ENCODE measurements at regions not wholly inside any gene's neighbourhood (a gene's known extent, or its start where the extent isn't known, plus 50 kb on each side); places are given as distances from the start of the nearest gene placed in this dataset.

DNA sequence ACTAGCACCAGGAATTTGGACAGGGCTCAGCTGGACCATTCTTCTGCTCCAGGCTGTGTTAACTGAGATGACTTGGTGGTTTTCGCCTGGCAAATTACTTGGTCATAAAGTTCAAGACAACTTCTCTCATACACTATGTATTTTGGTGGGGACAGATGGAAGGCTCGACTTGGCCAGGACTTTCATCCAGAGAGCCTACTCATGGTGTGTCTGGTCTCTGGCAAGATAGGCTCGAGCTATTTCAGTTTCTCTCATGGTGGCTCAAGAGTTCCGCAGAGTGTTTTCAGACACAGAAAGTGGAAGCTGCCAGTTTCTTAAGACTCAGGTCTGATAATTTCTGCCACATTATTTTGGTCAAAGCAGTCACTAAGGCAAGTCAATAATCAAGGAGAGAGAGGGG lies 135.6 kb downstream of the IRX2 start:
- no peak for DNase-seq (ENCODE audit: low spot score)
- ATAC-seq: no peak
- intact Hi-C loops (cut with DNase I): no loop called here

DNA sequence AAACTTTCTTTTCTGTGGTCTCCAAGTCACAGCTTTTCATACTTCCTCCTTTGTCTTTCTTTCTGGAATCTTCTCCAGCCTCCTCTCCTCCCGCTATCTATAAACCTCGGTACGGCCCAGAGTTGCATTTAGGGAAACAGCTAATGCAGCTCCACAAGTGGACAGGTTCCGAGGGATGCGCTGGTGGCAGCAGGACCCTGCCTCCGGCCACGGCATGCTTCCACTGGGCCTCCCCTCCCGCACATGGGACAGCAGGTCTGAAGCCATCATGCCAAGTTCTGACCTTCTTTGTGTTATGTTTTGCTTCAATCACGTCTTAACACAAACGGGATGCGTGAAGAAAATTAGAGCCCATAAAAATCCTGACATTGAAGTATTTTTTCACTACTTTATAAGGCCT lies 136.9 kb downstream of the IRX2 start:
- intact Hi-C loops (cut with DNase I): no loop called here
- ATAC-seq: no peak
- no peak for DNase-seq (ENCODE audit: low spot score)

DNA sequence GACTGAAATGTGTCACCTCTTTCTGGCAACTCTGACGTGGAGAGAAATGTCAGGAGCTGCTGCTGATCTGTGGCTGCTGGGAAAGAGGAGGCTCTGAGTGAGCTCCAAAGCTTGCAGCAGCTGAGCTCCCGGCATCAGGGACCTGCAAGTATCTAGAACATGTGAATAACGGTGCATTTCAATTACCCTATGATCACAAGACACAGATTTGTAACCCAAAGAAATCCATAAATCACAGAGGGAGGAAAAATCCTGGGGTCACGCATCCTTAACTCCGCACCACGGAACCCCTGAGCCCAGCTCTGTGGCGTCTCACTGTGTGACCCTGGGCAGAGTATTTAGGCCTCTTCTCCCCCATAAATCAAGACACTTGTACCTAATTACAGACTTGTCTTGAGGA lies 139.8 kb downstream of the IRX2 start:
- DNase-seq (ENCODE audit: low spot score): no peak
- intact Hi-C loops (cut with DNase I): no loop called here
- no peak for ATAC-seq

DNA sequence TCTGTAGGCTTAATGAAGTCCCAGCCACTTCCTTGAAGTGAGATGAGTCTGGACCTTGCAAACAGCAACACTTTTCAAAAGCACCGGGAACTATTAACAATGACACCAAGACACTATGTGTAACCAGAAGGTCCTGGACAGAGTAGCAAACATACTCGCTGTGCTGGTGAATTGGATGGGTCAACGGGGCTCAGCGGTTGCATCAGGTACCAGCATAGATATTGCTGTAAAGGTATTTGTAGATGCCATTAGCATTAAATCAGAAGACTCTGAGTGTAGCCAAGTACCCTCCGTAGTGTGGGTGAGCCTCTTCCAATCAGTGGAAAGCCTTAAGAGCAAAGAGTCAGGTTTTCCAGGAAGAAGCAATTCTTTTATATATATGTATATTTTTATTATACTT lies 140.5 kb downstream of the IRX2 start:
- ATAC-seq (no peak), DNase-seq (ENCODE audit: low spot score) (no peak)
- intact Hi-C loops (cut with DNase I): no loop called here

DNA sequence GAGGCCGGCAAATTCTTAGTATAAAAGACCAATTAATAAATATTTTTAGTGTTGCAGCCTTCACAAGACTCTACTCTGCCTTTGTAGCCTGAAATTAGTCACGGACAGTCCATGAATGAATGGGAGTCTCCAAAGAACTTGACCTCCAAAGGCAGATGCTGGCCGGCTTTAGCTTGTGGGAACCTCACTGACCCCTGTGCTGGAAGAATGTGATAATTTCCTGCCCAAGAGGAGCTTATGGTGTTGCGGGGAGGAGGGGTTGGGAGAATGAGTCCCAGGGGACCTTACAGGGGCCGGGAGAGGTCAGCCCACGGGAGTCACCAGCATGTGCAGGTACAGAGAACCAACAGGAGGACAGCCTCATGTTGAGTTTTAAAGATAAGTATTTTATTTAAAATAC lies 143.1 kb downstream of the IRX2 start:
- no peak for ATAC-seq
- intact Hi-C loops (cut with DNase I): no loop called here
- no peak for DNase-seq (ENCODE audit: low spot score)

DNA sequence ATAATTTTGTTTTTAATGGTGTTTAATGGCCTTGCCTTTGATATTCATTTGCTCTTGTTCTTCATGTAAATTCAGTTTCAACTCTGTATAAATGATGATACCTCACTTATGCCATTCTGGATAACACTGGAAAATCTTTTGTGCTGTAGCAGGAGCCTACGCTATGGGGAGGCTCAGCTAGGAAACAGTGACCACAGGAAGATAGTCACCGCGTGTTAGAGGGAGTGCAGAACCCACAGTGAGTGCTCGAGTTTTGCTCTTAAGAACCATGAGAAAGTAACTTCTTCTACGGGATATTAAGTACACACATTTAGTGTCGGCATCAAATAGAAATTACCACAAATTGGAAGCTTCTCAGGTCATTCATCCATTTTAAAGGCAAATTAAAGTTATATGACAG lies 143.9 kb downstream of the IRX2 start:
- intact Hi-C loops (cut with DNase I): no loop called here
- DNase-seq (ENCODE audit: low spot score) (no peak), ATAC-seq (no peak)

DNA sequence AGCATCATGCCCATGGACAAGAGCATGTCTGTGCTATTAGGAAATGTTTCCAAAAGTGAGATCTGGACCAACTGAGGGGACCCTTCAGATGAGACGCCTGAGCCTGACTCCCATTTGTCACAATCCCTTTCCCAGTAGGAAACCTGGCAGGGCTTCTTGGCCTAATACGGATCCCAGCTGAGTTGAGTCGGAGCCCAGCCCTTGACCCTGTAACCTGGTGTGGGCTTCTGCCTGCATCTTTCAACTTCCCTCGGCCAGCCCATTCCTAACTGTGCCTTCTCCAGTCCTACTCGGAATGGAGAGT lies 148.3 kb downstream of the IRX2 start:
- DNase-seq (ENCODE audit: low spot score): no peak

DNA sequence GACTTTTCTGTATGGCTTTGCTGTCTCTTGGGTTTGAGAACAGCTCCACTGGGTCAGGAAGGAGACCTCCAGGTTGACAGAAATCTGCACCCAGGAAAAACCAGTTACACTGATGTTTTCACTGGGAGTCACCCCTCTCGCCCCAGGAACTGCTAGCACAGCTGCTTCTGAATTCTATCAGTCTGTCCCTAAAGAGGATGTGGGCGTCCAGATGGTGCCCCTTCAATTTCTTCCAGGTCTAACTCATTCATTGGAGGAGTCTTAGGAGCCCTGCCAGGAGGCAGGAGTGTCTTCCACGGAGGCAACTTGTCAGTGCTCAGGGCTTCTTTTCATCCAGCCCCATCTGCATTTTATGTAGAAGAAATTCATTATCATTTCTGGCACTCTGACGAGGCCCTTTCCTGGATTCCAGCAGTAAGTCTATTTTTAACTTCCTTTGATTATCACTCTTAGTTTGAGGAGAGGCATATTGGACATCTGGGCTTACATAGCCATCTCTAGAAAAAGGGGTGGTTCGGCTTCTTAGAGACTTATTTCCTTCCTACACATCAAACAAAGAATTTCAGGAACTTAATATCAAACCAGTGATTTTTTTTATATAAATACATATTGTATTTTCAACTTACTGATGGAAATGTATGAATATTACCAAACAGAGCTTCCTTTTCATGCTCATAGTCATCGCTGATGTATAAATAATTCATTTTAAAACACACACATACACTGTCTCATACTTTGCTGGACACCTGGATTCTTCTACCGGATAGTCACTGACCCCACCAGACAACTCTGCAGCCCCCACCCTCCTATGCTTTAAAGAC lies 148.8 kb downstream of the IRX2 start:
- no peak for DNase-seq (ENCODE audit: low spot score)
- intact Hi-C loops (cut with DNase I): no loop called here
- ATAC-seq: no peak

More for the DNA sequence above, 148.3 kb downstream of the IRX2 start:
- intact Hi-C loops (cut with DNase I): no loop called here
- no peak for ATAC-seq

DNA sequence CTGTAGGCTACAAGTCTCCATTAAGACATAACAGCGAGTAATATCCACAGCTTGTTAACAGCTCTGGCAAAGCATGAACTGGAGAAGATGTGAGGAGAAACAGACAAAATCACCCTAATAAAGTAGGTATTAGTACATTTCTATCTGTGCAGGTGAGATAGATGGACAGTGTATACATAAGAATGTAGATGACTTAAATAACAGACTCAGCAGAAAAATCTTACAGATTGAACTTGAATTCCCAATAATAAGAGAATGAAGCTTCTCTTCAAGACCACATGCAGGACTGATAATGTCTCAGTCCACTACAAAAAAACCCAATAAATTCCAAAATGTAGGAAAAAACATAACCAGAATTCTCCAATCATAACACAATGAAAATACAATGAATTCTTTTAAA lies 153.0 kb downstream of the IRX2 start:
- ATAC-seq (no peak), DNase-seq (ENCODE audit: low spot score) (no peak)
- intact Hi-C loops (cut with DNase I): no loop called here

DNA sequence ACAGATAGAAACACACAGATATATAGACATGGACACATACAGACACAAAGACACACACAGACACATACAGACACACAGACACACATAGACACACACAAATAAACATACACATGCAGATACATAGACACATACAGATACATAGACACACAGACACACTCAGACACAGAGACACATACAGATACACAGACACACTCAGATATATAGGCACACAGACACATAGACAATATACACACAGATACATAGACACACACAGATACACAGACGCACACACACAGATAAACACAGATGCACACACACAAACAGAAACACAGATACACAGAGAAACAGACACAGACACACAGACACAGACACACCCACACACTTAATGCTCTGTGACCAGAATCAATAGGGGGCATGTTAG lies 156.8 kb downstream of the IRX2 start:
- intact Hi-C loops (cut with DNase I): no loop called here
- ATAC-seq: no peak

DNA sequence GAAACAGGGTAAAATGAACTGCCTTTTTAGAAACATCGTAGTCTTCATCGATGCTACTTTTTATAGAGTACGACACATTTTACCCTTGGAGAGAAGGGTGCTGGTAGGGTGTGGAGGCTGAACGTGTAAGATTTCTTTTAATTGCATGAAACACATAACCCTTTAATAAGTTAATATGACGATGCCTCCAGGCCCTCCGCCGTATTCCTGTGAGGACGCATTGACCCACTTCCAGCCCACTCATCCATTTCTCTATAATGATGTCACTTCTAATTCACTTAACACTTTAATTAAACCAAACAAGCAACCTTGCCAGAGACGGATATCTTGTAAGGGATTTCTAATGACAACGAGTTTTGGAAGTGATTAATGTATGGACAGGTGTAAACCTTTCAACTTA lies 158.7 kb downstream of the IRX2 start:
- intact Hi-C loops (cut with DNase I): no loop called here
- no peak for DNase-seq (ENCODE audit: low spot score)
- no peak for ATAC-seq

More for the DNA sequence above, 156.8 kb downstream of the IRX2 start:
- DNase-seq (ENCODE audit: low spot score): no peak

DNA sequence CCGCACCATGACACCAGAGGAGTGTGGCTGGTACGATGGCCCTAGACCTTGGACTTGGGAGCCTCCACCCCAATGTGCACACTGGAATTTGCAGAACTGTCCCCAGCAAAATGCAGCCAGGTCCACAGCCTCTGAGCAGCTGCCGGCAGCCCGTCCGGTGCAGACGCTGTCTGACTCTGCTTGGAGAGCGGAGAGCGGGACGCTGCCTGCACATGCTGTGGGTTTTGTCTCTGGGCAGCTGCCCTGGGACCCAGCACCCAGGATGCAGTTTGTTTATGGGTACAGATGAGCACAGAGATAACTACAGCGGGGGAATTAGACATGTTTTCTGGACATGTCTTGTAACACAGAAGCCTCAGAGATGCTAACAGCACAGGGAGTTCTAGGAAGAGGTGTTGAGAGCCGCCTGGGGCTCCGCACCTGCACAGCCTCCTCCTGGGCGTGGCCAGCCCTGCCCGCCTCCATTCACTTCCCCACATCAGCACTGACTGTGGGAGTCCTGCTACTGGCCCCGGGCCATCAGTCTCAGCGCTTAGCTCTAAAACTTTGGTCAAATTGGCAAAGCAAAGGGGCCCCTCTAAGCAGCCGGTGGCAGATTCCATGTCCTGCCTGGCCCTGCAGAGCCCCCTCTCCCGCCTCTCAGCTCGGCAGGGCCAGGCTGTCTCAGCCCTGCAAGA lies 159.6 kb downstream of the IRX2 start:
- ATAC-seq (no peak), DNase-seq (ENCODE audit: low spot score) (no peak)
- intact Hi-C loops (cut with DNase I): no loop called here

DNA sequence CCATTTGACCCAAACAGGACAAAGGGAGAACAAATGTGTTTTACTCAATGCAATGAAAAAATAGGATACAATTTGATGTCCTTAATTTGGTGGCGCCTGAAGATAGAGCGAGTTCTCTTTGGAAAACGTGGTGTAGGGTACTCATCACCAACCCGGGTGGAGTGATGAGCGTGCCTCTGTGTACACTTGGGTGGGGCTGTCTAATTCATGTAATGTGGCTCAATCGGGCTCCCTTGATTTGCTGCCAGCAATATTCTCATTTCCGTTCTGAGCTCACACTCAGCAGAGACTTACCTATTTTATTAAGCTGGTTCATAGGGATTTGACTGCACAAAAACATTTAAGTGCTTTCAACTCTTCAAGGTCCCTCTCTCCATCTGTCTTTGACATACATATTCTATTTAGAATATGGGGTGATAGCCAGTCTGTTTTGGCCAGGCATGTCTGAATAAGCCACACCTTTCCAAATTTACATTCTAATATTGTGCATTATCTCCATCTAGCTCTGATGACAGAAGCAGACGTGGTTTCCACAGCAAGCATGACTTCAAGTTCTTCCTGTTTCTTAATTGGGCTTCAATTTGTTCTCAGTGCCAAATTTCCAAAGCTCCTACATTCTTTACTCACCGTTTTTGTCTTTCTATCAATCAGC lies 162.5 kb downstream of the IRX2 start:
- ATAC-seq: no peak
- intact Hi-C loops (cut with DNase I): no loop called here
- no peak for DNase-seq (ENCODE audit: low spot score)

DNA sequence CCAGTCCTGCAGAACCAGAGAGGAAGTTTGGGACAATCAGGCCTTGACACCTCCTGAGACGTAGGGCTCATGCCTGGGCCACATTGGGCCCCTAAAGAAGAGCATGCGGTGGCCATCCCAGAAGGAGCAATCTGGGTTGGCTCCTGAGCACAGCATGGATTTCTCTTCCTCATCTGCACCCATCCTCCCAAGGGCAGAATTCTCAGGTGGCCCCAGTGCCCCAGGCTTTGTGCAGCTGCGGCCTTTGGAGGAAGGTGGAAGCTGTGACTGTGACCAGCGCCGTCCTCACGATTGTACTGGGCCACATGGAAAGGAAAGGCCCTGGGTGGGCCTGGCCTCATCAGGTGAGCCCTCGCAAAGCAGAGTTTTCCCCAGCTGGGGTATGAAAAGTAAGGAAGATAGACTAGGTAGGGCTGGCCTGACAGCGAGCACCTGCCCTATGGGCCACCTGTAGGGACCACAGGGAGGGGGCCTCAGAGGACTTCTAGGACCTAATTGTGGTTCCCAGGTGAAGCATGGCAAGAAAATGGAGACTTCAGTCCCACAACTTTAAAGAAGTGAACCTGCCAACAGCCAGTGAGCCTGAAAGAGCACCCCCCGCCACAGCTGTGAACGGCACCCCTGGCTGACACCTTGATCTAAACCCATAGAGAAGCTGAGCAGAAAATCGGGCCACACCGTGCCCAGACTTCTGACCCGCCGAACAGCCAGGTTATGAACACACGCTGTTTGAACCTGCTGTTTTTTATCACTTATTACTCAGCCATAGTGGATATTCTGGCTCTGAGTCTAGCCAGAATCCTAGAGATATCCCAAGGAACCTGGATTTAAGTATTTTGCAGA lies 164.1 kb downstream of the IRX2 start:
- no peak for DNase-seq (ENCODE audit: low spot score)
- intact Hi-C loops (cut with DNase I): no loop called here
- no peak for ATAC-seq

DNA sequence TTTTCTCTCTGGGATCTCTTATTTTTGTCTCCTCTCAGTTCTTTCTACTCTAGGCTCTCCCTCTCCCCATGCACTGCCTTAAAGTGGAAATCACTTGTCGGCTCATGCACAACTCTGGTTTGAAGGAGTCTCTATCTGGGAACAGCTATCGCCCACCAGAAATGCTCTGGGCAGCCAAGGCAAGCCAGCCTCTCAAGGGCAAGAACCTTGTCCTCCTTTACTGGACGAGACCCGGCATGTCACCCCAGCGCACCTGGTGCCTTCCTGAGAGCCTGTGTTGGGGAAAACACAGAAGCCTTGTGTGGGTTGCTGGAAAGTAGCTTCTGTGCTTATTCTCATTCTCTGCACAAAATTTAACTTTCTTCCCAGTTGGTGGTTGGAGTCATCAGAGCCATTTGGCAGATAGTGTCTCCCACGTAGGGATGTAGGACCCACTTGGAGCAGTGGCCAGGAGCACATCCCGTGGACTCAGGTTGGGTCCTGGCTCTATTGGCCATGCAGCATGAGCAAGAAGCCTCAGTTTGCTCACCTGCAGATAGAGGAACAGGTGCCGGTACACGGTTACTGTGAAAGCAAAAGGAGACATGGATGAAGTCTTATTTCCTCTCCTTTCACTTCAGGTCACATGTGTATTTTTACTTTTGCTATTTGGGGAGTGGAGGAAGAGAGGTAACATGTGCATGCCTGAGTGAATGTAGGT lies 165.3 kb downstream of the IRX2 start:
- ATAC-seq (no peak), DNase-seq (ENCODE audit: low spot score) (no peak)
- intact Hi-C loops (cut with DNase I): no loop called here

DNA sequence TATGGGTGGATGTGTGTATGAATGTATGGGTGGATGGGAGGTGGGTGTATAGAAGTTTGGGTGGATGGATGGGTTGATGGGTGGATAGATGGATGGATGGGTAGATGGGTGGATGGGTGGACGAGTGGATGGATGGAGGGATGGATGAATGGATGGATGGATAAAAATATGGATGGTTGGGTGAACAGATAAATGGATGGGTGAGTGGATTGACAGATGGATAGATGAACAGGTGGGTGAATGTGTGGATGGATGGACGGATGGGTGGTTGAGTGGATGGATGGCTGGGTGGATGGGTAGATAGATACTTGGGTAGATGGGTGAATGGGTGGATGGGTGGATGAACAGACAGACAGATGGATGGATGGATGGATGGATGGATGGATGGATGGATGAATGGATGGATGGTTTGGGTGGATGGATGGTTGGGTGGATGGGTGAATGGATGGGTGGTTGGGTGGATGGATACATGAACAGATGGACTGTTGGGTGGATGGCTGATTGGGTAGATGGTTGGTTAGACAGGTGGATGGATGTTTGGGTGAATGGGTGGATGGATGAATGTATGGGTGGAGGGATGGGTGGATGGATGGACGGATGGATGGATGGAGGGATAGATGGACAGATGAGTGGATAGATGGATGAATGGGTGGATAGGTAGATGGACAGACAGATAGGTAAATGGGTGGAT lies 166.8 kb downstream of the IRX2 start:
- intact Hi-C loops (cut with DNase I): no loop called here
- no peak for ATAC-seq

DNA sequence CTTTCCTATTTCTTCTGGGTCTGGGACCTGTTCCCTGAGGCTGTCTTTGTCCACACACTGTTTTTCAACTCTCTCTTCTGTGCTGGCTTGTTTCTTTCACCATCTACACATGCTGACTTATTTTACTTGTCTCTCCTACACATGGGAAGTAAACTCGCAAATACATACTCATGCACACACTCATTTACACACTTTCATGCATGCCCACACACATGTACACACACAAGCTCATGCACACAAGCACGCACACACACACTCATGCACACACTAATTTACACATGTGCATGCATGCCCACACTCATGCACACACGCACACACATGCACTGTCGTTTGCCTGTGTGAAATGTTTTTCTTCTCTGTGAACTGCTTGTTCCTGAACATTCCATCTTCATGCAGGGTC lies 169.0 kb downstream of the IRX2 start:
- ATAC-seq (no peak), DNase-seq (ENCODE audit: low spot score) (no peak)
- intact Hi-C loops (cut with DNase I): no loop called here

More for the DNA sequence above, 166.8 kb downstream of the IRX2 start:
- DNase-seq (ENCODE audit: low spot score): no peak

DNA sequence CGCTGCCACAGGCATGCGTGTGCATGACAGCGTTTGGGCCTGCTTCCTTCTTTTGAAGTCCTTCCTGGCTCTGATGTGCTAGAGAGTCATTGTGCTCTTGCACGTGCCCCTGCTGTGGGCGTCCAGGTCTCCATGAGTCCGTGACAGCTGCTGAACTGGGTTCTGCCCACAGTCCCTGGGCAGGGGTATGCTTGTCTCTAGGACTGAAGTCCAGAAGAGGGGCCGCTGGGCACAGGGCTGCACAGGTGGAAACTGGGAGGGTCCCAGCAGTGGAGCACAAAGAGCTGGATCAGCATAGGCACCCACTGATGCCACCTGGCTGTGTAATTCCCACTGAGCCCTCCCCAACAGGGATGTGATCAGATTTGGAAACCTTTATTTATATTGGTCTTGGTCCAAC lies 169.4 kb downstream of the IRX2 start:
- intact Hi-C loops (cut with DNase I): no loop called here
- DNase-seq (ENCODE audit: low spot score): no peak
- no peak for ATAC-seq

DNA sequence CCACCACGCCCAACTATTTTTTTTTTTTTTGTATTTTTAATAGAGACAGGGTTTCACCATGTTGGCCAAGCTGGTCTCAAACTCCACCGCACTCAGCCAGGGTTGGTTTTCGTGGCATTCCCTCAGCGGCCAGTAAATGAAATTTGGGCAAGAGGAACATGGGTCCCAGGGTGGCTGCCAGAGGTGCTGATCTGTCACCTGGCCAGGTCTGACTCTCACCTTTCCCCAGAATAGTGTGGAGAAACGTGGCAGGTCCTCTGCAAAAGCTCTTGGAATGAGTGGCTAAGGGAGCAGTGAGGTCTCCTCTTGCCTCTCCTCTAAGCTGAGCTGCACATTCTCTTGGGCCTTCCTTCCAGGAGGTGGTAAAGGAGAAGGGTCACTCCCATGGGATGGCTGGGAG lies 170.1 kb downstream of the IRX2 start:
- no peak for DNase-seq (ENCODE audit: low spot score)

More for the DNA sequence above, 170.1 kb downstream of the IRX2 start:
- intact Hi-C loops (cut with DNase I): no loop called here
- ATAC-seq: no peak
